ENCODE measurements at regions not wholly inside any gene's neighbourhood (a gene's known extent, or its start where the extent isn't known, plus 50 kb on each side); places are given as distances from the start of the nearest gene placed in this dataset.

DNA sequence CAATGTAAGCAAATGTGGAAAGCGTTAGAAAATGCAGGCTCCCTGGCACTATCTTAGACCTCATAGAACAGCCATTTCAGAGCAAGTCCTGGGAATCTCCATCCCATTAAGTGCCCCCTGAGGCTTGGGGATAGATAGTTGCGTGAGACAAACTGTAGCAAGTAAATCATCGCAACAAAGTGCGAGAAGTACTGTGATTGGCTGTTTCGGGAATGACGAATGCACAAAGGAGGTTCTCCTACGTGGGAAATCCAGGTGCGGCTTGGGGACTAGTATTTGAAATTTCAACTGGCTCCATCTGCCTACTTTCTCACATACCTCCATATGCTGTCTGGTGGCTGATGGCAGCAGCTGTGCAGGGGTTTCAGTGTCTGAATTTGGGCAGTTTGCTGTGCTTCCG is 84.5 kb downstream of the PLEKHG1 start:
- TF ChIP-seq, protein P1, sequence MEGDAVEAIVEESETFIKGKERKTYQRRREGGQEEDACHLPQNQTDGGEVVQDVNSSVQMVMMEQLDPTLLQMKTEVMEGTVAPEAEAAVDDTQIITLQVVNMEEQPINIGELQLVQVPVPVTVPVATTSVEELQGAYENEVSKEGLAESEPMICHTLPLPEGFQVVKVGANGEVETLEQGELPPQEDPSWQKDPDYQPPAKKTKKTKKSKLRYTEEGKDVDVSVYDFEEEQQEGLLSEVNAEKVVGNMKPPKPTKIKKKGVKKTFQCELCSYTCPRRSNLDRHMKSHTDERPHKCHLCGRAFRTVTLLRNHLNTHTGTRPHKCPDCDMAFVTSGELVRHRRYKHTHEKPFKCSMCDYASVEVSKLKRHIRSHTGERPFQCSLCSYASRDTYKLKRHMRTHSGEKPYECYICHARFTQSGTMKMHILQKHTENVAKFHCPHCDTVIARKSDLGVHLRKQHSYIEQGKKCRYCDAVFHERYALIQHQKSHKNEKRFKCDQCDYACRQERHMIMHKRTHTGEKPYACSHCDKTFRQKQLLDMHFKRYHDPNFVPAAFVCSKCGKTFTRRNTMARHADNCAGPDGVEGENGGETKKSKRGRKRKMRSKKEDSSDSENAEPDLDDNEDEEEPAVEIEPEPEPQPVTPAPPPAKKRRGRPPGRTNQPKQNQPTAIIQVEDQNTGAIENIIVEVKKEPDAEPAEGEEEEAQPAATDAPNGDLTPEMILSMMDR (IDR thresholded peaks at IDR 0.05; ENCODE audit: extremely low read depth in 1 of 2, insufficient read depth in 1 of 2, low read depth in 1 of 2, low read length in 2 of 2): no peak
- TF ChIP-seq, protein P2, sequence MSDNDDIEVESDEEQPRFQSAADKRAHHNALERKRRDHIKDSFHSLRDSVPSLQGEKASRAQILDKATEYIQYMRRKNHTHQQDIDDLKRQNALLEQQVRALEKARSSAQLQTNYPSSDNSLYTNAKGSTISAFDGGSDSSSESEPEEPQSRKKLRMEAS (IDR thresholded peaks at IDR 0.05; ENCODE audit: insufficient read depth, insufficient read length): no peak
- TF ChIP-seq POLR2A (IDR thresholded peaks at IDR 0.05; ENCODE audit: low read depth, low read length): no peak

All from endothelial cell of umbilical vein (primary cell).